ENCODE measurements at regions not wholly inside any gene's neighbourhood (a gene's known extent, or its start where the extent isn't known, plus 50 kb on each side); places are given as distances from the start of the nearest gene placed in this dataset.

GRCh38 chr14:101417434-101417833, 143.9 kb upstream of the DIO3 start:
- no peak for DNase-seq (ENCODE audit: low spot score, unreplicated experiment)
- peaks cover 4% of the 10 kb centered on the region for H3K4me1 Mint-ChIP-seq (ENCODE audit: low read depth)
- H3K4me3 Mint-ChIP-seq (ENCODE audit: low read depth), result no peak overlapping the region
- H3K27ac Mint-ChIP-seq, result no peak overlapping the region
- no peaks in the 10 kb centered on the region for H3K27me3 Mint-ChIP-seq
- H3K36me3 Mint-ChIP-seq (ENCODE audit: insufficient read depth), result no peaks in the 10 kb centered on the region
- H3K9me3 Mint-ChIP-seq (ENCODE audit: low read depth), result no peaks in the 10 kb centered on the region
- TF ChIP-seq, protein P1, sequence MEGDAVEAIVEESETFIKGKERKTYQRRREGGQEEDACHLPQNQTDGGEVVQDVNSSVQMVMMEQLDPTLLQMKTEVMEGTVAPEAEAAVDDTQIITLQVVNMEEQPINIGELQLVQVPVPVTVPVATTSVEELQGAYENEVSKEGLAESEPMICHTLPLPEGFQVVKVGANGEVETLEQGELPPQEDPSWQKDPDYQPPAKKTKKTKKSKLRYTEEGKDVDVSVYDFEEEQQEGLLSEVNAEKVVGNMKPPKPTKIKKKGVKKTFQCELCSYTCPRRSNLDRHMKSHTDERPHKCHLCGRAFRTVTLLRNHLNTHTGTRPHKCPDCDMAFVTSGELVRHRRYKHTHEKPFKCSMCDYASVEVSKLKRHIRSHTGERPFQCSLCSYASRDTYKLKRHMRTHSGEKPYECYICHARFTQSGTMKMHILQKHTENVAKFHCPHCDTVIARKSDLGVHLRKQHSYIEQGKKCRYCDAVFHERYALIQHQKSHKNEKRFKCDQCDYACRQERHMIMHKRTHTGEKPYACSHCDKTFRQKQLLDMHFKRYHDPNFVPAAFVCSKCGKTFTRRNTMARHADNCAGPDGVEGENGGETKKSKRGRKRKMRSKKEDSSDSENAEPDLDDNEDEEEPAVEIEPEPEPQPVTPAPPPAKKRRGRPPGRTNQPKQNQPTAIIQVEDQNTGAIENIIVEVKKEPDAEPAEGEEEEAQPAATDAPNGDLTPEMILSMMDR (IDR thresholded peaks at IDR 0.05; ENCODE audit: unreplicated experiment), result no peak

DNA sequence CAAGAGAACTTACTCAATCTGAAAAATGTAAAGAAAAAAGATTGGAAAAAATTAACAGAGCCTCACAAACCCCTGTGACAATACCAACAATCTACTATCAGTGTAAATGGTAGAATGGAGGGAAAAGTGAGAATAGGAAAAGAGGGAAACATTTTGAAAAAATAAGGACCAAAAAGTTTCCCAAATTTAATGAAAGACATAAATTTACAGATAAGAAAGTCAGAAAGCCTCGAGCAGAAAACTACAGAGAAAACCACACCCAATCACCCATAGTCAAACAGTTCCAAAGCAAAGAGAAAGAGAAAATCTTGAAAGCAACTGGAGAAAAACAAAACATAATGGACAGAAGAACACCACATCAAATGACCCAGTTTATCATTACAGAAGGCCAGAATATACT, 142.7 kb upstream of the DIO3 start:
- no peaks in the 10 kb centered on the region for H3K36me3 Mint-ChIP-seq (ENCODE audit: insufficient read depth)
- DNase-seq (ENCODE audit: low spot score, unreplicated experiment), result no peak
- TF ChIP-seq, protein P1 (IDR thresholded peaks at IDR 0.05; ENCODE audit: unreplicated experiment), result no peak
- H3K4me1 Mint-ChIP-seq (ENCODE audit: low read depth), result no peaks in the 10 kb centered on the region
- no peak overlapping the region for H3K4me3 Mint-ChIP-seq (ENCODE audit: low read depth)
- no peaks in the 10 kb centered on the region for H3K27me3 Mint-ChIP-seq
- H3K9me3 Mint-ChIP-seq (ENCODE audit: low read depth), result no peaks in the 10 kb centered on the region
- H3K27ac Mint-ChIP-seq, result no peak overlapping the region

DNA sequence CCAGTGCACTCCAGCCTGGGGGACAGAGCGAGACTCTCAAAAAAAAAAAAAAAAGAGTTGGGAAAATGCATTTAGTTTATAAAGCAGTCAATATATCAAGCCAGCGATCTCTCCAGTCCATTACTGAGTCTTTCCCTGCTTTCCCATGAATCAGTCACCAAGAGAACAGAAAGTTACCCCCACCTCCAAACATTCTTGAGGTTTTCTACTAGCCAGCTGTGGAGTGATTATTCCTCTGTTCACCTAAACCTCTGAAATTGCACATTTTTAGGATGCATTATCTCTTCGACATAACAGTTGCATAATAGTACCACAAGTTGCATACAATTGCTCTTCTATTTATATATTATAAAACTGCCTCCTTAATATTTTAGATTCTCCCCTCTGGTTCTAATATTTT, 134.8 kb upstream of the DIO3 start:
- TF ChIP-seq, protein P1 (IDR thresholded peaks at IDR 0.05; ENCODE audit: unreplicated experiment), result no peak
- peaks cover 1% of the 10 kb centered on the region for H3K4me1 Mint-ChIP-seq (ENCODE audit: low read depth)
- DNase-seq (ENCODE audit: low spot score, unreplicated experiment), result no peak
- H3K27ac Mint-ChIP-seq, result no peak overlapping the region
- peaks cover 11% of the 10 kb centered on the region for H3K9me3 Mint-ChIP-seq (ENCODE audit: low read depth)
- no peak overlapping the region for H3K4me3 Mint-ChIP-seq (ENCODE audit: low read depth)
- H3K27me3 Mint-ChIP-seq, result no peaks in the 10 kb centered on the region
- no peaks in the 10 kb centered on the region for H3K36me3 Mint-ChIP-seq (ENCODE audit: insufficient read depth)

GRCh38 chr14:101428409-101428808, 132.9 kb upstream of the DIO3 start:
- peaks cover 1% of the 10 kb centered on the region for H3K4me1 Mint-ChIP-seq (ENCODE audit: low read depth)
- H3K4me3 Mint-ChIP-seq (ENCODE audit: low read depth), result no peak overlapping the region
- no peaks in the 10 kb centered on the region for H3K36me3 Mint-ChIP-seq (ENCODE audit: insufficient read depth)

DNA sequence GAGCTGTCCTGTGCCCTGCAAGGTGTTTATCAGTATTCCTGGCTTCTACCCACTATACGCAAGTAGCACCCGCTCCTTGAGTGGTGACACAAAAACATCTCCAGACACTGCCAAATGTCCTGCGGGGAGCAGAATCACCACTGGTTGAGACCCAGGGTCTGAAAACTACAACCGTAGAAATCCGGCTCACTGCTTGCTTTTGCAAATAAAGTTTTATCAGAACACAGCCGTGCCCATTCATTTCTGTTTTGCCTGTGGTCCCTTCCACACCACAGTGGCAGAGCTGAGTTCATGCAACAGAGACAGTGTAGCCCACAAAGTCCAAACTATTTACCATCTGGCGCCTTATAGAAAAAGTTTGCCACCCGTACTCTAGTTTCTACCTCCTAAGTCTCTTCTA, 125.7 kb upstream of the DIO3 start:
- Mint-ChIP-seq H3K4me1 (ENCODE audit: low read depth) (no peaks in the 10 kb centered on the region), H3K27ac (no peak overlapping the region), H3K27me3 (peaks cover 2% of the 10 kb centered on the region), H3K4me3 (ENCODE audit: low read depth) (no peak overlapping the region), H3K36me3 (ENCODE audit: insufficient read depth) (no peaks in the 10 kb centered on the region), H3K9me3 (ENCODE audit: low read depth) (peaks cover 3% of the 10 kb centered on the region)
- TF ChIP-seq, protein P1 (IDR thresholded peaks at IDR 0.05; ENCODE audit: unreplicated experiment), result no peak
- DNase-seq (ENCODE audit: low spot score, unreplicated experiment), result no peak

More at GRCh38 chr14:101428409-101428808, 132.9 kb upstream of the DIO3 start:
- Mint-ChIP-seq H3K27me3 (no peaks in the 10 kb centered on the region), H3K27ac (no peak overlapping the region), H3K9me3 (ENCODE audit: low read depth) (peaks cover 11% of the 10 kb centered on the region)
- no peak for DNase-seq (ENCODE audit: low spot score, unreplicated experiment)
- TF ChIP-seq, protein P1 (IDR thresholded peaks at IDR 0.05; ENCODE audit: unreplicated experiment), result no peak

Data from progenitor cell of endocrine pancreas (in vitro differentiated cells).